ENCODE measurements at regions not wholly inside any gene's neighbourhood (a gene's known extent, or its start where the extent isn't known, plus 50 kb on each side); places are given as distances from the start of the nearest gene placed in this dataset.

GRCh38 chr7:13386741-13387140, 602.7 kb downstream of the ETV1 start:
- Histone ChIP-seq H3K4me2 (ENCODE audit: low read length) (no peak overlapping the region), H3K9me3 (ENCODE audit: control insufficient read depth in 1 of 2, insufficient read depth in 1 of 2, low read depth in 1 of 2, low read length in 2 of 2) (no peaks in the 10 kb centered on the region), H3K36me3 (ENCODE audit: control insufficient read depth in 1 of 2, insufficient read depth in 2 of 2, low read length in 2 of 2) (no peaks in the 10 kb centered on the region), H3K4me3 (replicated peaks in 1 of 2; ENCODE audit: low read depth in 1 of 2, low read length in 2 of 2) (no peak overlapping the region), H3K27me3 (ENCODE audit: insufficient read depth, low read length) (no peaks in the 10 kb centered on the region), H3K9me2 (ENCODE audit: insufficient read depth) (no peaks in the 10 kb centered on the region), H3K9ac (ENCODE audit: low read length) (no peak overlapping the region), H2AFZ (ENCODE audit: low read depth, low read length, poor library complexity, severe bottlenecking) (no peak overlapping the region), H3K27ac (ENCODE audit: low read depth, low read length) (no peak overlapping the region), H3K79me2 (ENCODE audit: insufficient read depth, low read length) (no peaks in the 10 kb centered on the region), H3K4me1 (ENCODE audit: control insufficient read depth in 1 of 2, insufficient read depth in 2 of 2, low read length in 2 of 2) (no peaks in the 10 kb centered on the region), H4K20me1 (ENCODE audit: insufficient read depth) (no peaks in the 10 kb centered on the region)
- intact Hi-C loops (cut with micrococcal nuclease) = no loop called here
- BruUV-seq (replicated peaks) = no TSS peak
- POLR2A ChIA-PET = no interaction called here
- CTCF ChIA-PET = no interaction called here
- no peak for ATAC-seq
- no peak for DNase-seq (ENCODE audit: low read depth, low spot score)
- TF ChIP-seq CEBPB (IDR thresholded peaks at IDR 0.05; ENCODE audit: low read depth) = no peak
- no peak for TF ChIP-seq TCF7L2 (IDR thresholded peaks at IDR 0.05; ENCODE audit: borderline replicate concordance, extremely low read depth, insufficient read depth, insufficient read length)
- TF ChIP-seq EZH2phosphoT487 (IDR thresholded peaks at IDR 0.05; ENCODE audit: borderline replicate concordance) = no peak
- TF ChIP-seq, protein P1, sequence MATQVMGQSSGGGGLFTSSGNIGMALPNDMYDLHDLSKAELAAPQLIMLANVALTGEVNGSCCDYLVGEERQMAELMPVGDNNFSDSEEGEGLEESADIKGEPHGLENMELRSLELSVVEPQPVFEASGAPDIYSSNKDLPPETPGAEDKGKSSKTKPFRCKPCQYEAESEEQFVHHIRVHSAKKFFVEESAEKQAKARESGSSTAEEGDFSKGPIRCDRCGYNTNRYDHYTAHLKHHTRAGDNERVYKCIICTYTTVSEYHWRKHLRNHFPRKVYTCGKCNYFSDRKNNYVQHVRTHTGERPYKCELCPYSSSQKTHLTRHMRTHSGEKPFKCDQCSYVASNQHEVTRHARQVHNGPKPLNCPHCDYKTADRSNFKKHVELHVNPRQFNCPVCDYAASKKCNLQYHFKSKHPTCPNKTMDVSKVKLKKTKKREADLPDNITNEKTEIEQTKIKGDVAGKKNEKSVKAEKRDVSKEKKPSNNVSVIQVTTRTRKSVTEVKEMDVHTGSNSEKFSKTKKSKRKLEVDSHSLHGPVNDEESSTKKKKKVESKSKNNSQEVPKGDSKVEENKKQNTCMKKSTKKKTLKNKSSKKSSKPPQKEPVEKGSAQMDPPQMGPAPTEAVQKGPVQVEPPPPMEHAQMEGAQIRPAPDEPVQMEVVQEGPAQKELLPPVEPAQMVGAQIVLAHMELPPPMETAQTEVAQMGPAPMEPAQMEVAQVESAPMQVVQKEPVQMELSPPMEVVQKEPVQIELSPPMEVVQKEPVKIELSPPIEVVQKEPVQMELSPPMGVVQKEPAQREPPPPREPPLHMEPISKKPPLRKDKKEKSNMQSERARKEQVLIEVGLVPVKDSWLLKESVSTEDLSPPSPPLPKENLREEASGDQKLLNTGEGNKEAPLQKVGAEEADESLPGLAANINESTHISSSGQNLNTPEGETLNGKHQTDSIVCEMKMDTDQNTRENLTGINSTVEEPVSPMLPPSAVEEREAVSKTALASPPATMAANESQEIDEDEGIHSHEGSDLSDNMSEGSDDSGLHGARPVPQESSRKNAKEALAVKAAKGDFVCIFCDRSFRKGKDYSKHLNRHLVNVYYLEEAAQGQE (IDR thresholded peaks at IDR 0.05; ENCODE audit: low read depth) = no peak
- TF ChIP-seq FOSL1 (IDR thresholded peaks at IDR 0.05; ENCODE audit: low read depth) = no peak
- TF ChIP-seq POLR2A (IDR thresholded peaks at IDR 0.05; ENCODE audit: borderline replicate concordance, extremely low read depth, insufficient read depth, insufficient read length) = no peak
- TF ChIP-seq ZNF274 (IDR thresholded peaks at IDR 0.05; ENCODE audit: low read depth, low read length) = no peak
- RAD21 ChIA-PET (ENCODE audit: low non-redundant PET in 1 of 2, low total read pairs in 2 of 2, uncharacterized antibody in 2 of 2, unreplicated experiment in 2 of 2) = no interaction called here

GRCh38 chr7:13407911-13408310, 581.6 kb downstream of the ETV1 start:
- Histone ChIP-seq H3K36me3 (ENCODE audit: control insufficient read depth in 1 of 2, insufficient read depth in 2 of 2, low read length in 2 of 2) (no peaks in the 10 kb centered on the region), H3K4me1 (ENCODE audit: control insufficient read depth in 1 of 2, insufficient read depth in 2 of 2, low read length in 2 of 2) (no peaks in the 10 kb centered on the region), H3K4me3 (replicated peaks in 1 of 2; ENCODE audit: low read depth in 1 of 2, low read length in 2 of 2) (no peak overlapping the region), H3K4me2 (ENCODE audit: low read length) (no peak overlapping the region), H4K20me1 (ENCODE audit: insufficient read depth) (no peaks in the 10 kb centered on the region), H3K9ac (ENCODE audit: low read length) (no peak overlapping the region), H3K9me2 (ENCODE audit: insufficient read depth) (no peaks in the 10 kb centered on the region), H3K27me3 (ENCODE audit: insufficient read depth, low read length) (no peaks in the 10 kb centered on the region), H3K79me2 (ENCODE audit: insufficient read depth, low read length) (no peaks in the 10 kb centered on the region), H2AFZ (ENCODE audit: low read depth, low read length, poor library complexity, severe bottlenecking) (no peak overlapping the region), H3K27ac (ENCODE audit: low read depth, low read length) (no peak overlapping the region), H3K9me3 (ENCODE audit: control insufficient read depth in 1 of 2, insufficient read depth in 1 of 2, low read depth in 1 of 2, low read length in 2 of 2) (no peaks in the 10 kb centered on the region)
- no TSS peak for BruUV-seq (replicated peaks)
- DNase-seq (ENCODE audit: low read depth, low spot score) (no peak), ATAC-seq (no peak)
- RAD21 ChIA-PET (ENCODE audit: low non-redundant PET in 1 of 2, low total read pairs in 2 of 2, uncharacterized antibody in 2 of 2, unreplicated experiment in 2 of 2) = no interaction called here
- POLR2A ChIA-PET = no interaction called here
- CTCF ChIA-PET = no interaction called here
- TF ChIP-seq RAD21 (IDR thresholded peaks at IDR 0.05; ENCODE audit: low read depth) = no peak
- intact Hi-C loops (cut with micrococcal nuclease) = no loop called here

Data from HCT116 (cell line).